ENCODE measurements at regions not wholly inside any gene's neighbourhood (a gene's known extent, or its start where the extent isn't known, plus 50 kb on each side); places are given as distances from the start of the nearest gene placed in this dataset.

- H3K4me1 ChIP-seq (ENCODE audit: control insufficient read depth in 2 of 2, insufficient read depth in 2 of 2, low read length in 2 of 2), result no peaks in the 10 kb centered on the region
- H3K36me3 ChIP-seq (replicated peaks in 1 of 2; ENCODE audit: control extremely low read depth in 1 of 2, control insufficient read depth in 1 of 2, extremely low read depth in 1 of 2, insufficient read depth in 2 of 2, low read length in 1 of 2), result no peaks in the 10 kb centered on the region
- no peak overlapping the region for H2AFZ ChIP-seq (ENCODE audit: insufficient read depth, low read depth, low read length, poor library complexity, severe bottlenecking)
- ATAC-seq (ENCODE audit: low read depth) (no peak), DNase-seq (no peak)
- Mint-ChIP-seq H3K27me3 (no peaks in the 10 kb centered on the region), H3K27ac (no peak overlapping the region), H3K4me3 (no peak overlapping the region), H3K9me3 (ENCODE audit: insufficient read depth) (peaks cover 3% of the 10 kb centered on the region), H3K4me1 (no peaks in the 10 kb centered on the region)
- no peaks in the 10 kb centered on the region for H3K27me3 ChIP-seq (replicated peaks in 1 of 4; ENCODE audit: control extremely low read depth in 1 of 4, control insufficient read depth in 3 of 4, insufficient read depth in 4 of 4, low read length in 3 of 4)
- WGBS (ENCODE audit: insufficient coverage), result 38% methylated on average over 6 of the region's 7 CpGs
- H3K4me2 ChIP-seq (replicated peaks; ENCODE audit: low read depth, low read length, poor library complexity, severe bottlenecking), result no peak overlapping the region
- intact Hi-C loops (cut with micrococcal nuclease), result no loop called here
- POLR2A ChIA-PET, result no interaction called here
- CTCF ChIA-PET, result interaction anchor here (1.7 kb wide), 1 partner anchor 12 kb away, joined by 4 read pairs; no protein-coding TSS in a partner anchor
- H4K20me1 ChIP-seq (ENCODE audit: control insufficient read depth, insufficient read depth, low read length, poor library complexity, severe bottlenecking), result no peaks in the 10 kb centered on the region
- no peak overlapping the region for H3K4me3 ChIP-seq (ENCODE audit: control extremely low read depth in 1 of 5, extremely low read depth in 1 of 5, insufficient read depth in 1 of 5, low read depth in 2 of 5, low read length in 4 of 5)
- no peak overlapping the region for H3K27ac ChIP-seq (ENCODE audit: low read length in 2 of 2)
- H3K9ac ChIP-seq (ENCODE audit: low read length), result no peak overlapping the region
- TF ChIP-seq EZH2 (IDR thresholded peaks at IDR 0.05; ENCODE audit: borderline replicate concordance, insufficient read depth, low read depth, low read length, poor library complexity, severe bottlenecking), result no peak
- peaks cover 0 to 4% (median 3%) of the 10 kb centered on the region in 3 donors for H3K9me3 ChIP-seq (ENCODE audit: control extremely low read depth in 1 of 3, control insufficient read depth in 2 of 3, insufficient read depth in 1 of 3, low read length in 2 of 3)
- H3K79me2 ChIP-seq (ENCODE audit: control insufficient read depth, insufficient read depth, low read length), result no peaks in the 10 kb centered on the region
Measured at GRCh38 chr7:82559193-82559805, 115.7 kb upstream of the CACNA2D1 start.

GRCh38 chr7:82549616-82550285, 106.2 kb upstream of the CACNA2D1 start:
- Histone ChIP-seq H2AFZ (ENCODE audit: insufficient read depth, low read depth, low read length, poor library complexity, severe bottlenecking) (no peak overlapping the region), H3K4me1 (ENCODE audit: control insufficient read depth in 2 of 2, insufficient read depth in 2 of 2, low read length in 2 of 2) (no peaks in the 10 kb centered on the region), H4K20me1 (ENCODE audit: control insufficient read depth, insufficient read depth, low read length, poor library complexity, severe bottlenecking) (no peaks in the 10 kb centered on the region), H3K9me3 (ENCODE audit: control extremely low read depth in 1 of 3, control insufficient read depth in 2 of 3, insufficient read depth in 1 of 3, low read length in 2 of 3) (peaks cover 0 to 3% (median 0%) of the 10 kb centered on the region in 3 donors), H3K27ac (ENCODE audit: low read length in 2 of 2) (no peak overlapping the region), H3K9ac (ENCODE audit: low read length) (no peak overlapping the region), H3K36me3 (replicated peaks in 1 of 2; ENCODE audit: control extremely low read depth in 1 of 2, control insufficient read depth in 1 of 2, extremely low read depth in 1 of 2, insufficient read depth in 2 of 2, low read length in 1 of 2) (no peaks in the 10 kb centered on the region), H3K4me3 (ENCODE audit: control extremely low read depth in 1 of 5, extremely low read depth in 1 of 5, insufficient read depth in 1 of 5, low read depth in 2 of 5, low read length in 4 of 5) (no peak overlapping the region), H3K79me2 (ENCODE audit: control insufficient read depth, insufficient read depth, low read length) (no peaks in the 10 kb centered on the region), H3K4me2 (replicated peaks; ENCODE audit: low read depth, low read length, poor library complexity, severe bottlenecking) (no peak overlapping the region), H3K27me3 (replicated peaks in 1 of 4; ENCODE audit: control extremely low read depth in 1 of 4, control insufficient read depth in 3 of 4, insufficient read depth in 4 of 4, low read length in 3 of 4) (no peaks in the 10 kb centered on the region)
- Mint-ChIP-seq H3K9me3 (ENCODE audit: insufficient read depth) (no peaks in the 10 kb centered on the region), H3K4me3 (no peak overlapping the region), H3K27ac (no peak overlapping the region), H3K27me3 (no peaks in the 10 kb centered on the region), H3K4me1 (no peaks in the 10 kb centered on the region)
- WGBS (ENCODE audit: insufficient coverage), result no CpG with 5 or more reads among the region's 6 CpGs
- DNase-seq (no peak), ATAC-seq (ENCODE audit: low read depth) (no peak)
- ChIA-PET CTCF (no interaction called here), POLR2A (no interaction called here)
- intact Hi-C loops (cut with micrococcal nuclease), result no loop called here
- TF ChIP-seq EZH2 (IDR thresholded peaks at IDR 0.05; ENCODE audit: borderline replicate concordance, insufficient read depth, low read depth, low read length, poor library complexity, severe bottlenecking), result no peak
- no peak for TF ChIP-seq CTCF (IDR thresholded peaks at IDR 0.05)

Data from B cell (primary cell).